ENCODE measurements at regions not wholly inside any gene's neighbourhood (a gene's known extent, or its start where the extent isn't known, plus 50 kb on each side); places are given as distances from the start of the nearest gene placed in this dataset.
A peak's percentile ranks its signal among the peaks of the same experiment; 100 is the strongest.
"Not testable (repeated sequence)": the region's sequence is repeated elsewhere in the genome, so short reads cannot be mapped to it uniquely, and the experiment has no call there.

- no peak for DNase-seq
- Mint-ChIP-seq H3K27me3 (peaks cover 10% of the 10 kb centered on the region), H3K27ac (no peak overlapping the region), H3K4me3 (no peak overlapping the region), H3K36me3 (ENCODE audit: low read depth) (no peaks in the 10 kb centered on the region), H3K9me3 (no peaks in the 10 kb centered on the region), H3K4me1 (ENCODE audit: low read depth) (no peaks in the 10 kb centered on the region)
Measured at GRCh38 chr4:18103876-18104605, 82.5 kb upstream of the LCORL start.

- Mint-ChIP-seq H3K4me3 (no peak overlapping the region), H3K27ac (no peak overlapping the region), H3K27me3 (peaks cover 13% of the 10 kb centered on the region), H3K4me1 (ENCODE audit: low read depth) (no peaks in the 10 kb centered on the region), H3K36me3 (ENCODE audit: low read depth) (no peaks in the 10 kb centered on the region), H3K9me3 (no peaks in the 10 kb centered on the region)
- no peak for DNase-seq
Measured at GRCh38 chr4:18100657-18101056, 79.1 kb upstream of the LCORL start.

- not testable (repeated sequence) for H3K27ac Mint-ChIP-seq; DNase-seq; H3K36me3 Mint-ChIP-seq (ENCODE audit: low read depth); H3K4me3 Mint-ChIP-seq; H3K9me3 Mint-ChIP-seq; H3K4me1 Mint-ChIP-seq (ENCODE audit: low read depth)
- H3K27me3 Mint-ChIP-seq = peaks cover 36% of the 10 kb centered on the region
Measured at GRCh38 chr4:18090447-18090846, 68.9 kb upstream of the LCORL start.

- DNase-seq = no peak
- H3K36me3 Mint-ChIP-seq (ENCODE audit: low read depth) = no peaks in the 10 kb centered on the region
- no peak overlapping the region for H3K4me3 Mint-ChIP-seq
- H3K9me3 Mint-ChIP-seq = no peaks in the 10 kb centered on the region
- peaks cover 63% of the 10 kb centered on the region for H3K27me3 Mint-ChIP-seq
- H3K27ac Mint-ChIP-seq = no peak overlapping the region
- no peaks in the 10 kb centered on the region for H3K4me1 Mint-ChIP-seq (ENCODE audit: low read depth)
Measured at GRCh38 chr4:18082236-18082635, 60.7 kb upstream of the LCORL start.

- no peaks in the 10 kb centered on the region for H3K4me1 Mint-ChIP-seq (ENCODE audit: low read depth)
- no peak overlapping the region for H3K4me3 Mint-ChIP-seq
- H3K27me3 Mint-ChIP-seq = peaks cover 58% of the 10 kb centered on the region
- no peaks in the 10 kb centered on the region for H3K36me3 Mint-ChIP-seq (ENCODE audit: low read depth)
- H3K27ac Mint-ChIP-seq = no peak overlapping the region
- no peak for DNase-seq
- no peaks in the 10 kb centered on the region for H3K9me3 Mint-ChIP-seq
Measured at GRCh38 chr4:18081708-18082107, 60.2 kb upstream of the LCORL start.

GRCh38 chr4:18077808-18078207 lies 56.3 kb upstream of the LCORL start:
- Mint-ChIP-seq H3K9me3 (peaks cover 7% of the 10 kb centered on the region), H3K4me3 (no peak overlapping the region), H3K4me1 (ENCODE audit: low read depth) (peaks cover 3% of the 10 kb centered on the region), H3K27me3 (peaks cover 38% of the 10 kb centered on the region), H3K27ac (no peak overlapping the region), H3K36me3 (ENCODE audit: low read depth) (no peaks in the 10 kb centered on the region)
- no peak for DNase-seq

GRCh38 chr4:18075823-18076433 lies 54.4 kb upstream of the LCORL start:
- no peak overlapping the region for H3K27ac Mint-ChIP-seq
- peaks cover 41% of the 10 kb centered on the region for H3K27me3 Mint-ChIP-seq

GRCh38 chr4:18071894-18072293 lies 50.3 kb upstream of the LCORL start:
- no peak for DNase-seq
- no peak overlapping the region for H3K27ac Mint-ChIP-seq
- H3K27me3 Mint-ChIP-seq = peaks cover 55% of the 10 kb centered on the region
- H3K36me3 Mint-ChIP-seq (ENCODE audit: low read depth) = no peaks in the 10 kb centered on the region
- H3K4me3 Mint-ChIP-seq = no peak overlapping the region
- peaks cover 7% of the 10 kb centered on the region for H3K9me3 Mint-ChIP-seq
- peaks cover 3% of the 10 kb centered on the region for H3K4me1 Mint-ChIP-seq (ENCODE audit: low read depth)

More at GRCh38 chr4:18075823-18076433, 54.4 kb upstream of the LCORL start:
- peaks cover 3% of the 10 kb centered on the region for H3K4me1 Mint-ChIP-seq (ENCODE audit: low read depth)
- no peaks in the 10 kb centered on the region for H3K36me3 Mint-ChIP-seq (ENCODE audit: low read depth)
- H3K9me3 Mint-ChIP-seq = peaks cover 7% of the 10 kb centered on the region
- H3K4me3 Mint-ChIP-seq = no peak overlapping the region
- peak; percentile 33 for DNase-seq
